HepG2 (cell line): ENCODE measurements at regions not wholly inside any gene's neighbourhood (a gene's known extent, or its start where the extent isn't known, plus 50 kb on each side); places are given as distances from the start of the nearest gene placed in this dataset.

ENCODE experiments used
- ATAC-seq: fragments of 200-7000 bp; cut with Tn5 transposase; 3 replicates; pipeline ENCODE4 v1.9.1; 2020; ENCODE audit warnings: mild to moderate bottlenecking, moderate library complexity
- BruUV-seq: library from RNA; stranded (reverse); fragments of 400-500 nt; replicated peaks from 2 replicates; lab custom pipeline; 2021; lab: Mats Ljungman, UMichigan
- CTCF ChIA-PET: fragments of 300-600 bp; formaldehyde crosslinking; extraction: SDS; loops from one replicate; lab custom pipeline; 2021; ENCODE audit warnings: low total read pairs, inconsistent platforms, low intra/inter-chr PET ratio; lab: Yijun Ruan, JAX
- POLR2A ChIA-PET: fragments of 350-600 bp; sonication (Branson Sonifier 250); formaldehyde crosslinking; loops from one replicate; lab custom pipeline; 2020; ENCODE audit warnings: antibody characterized with exemption, inconsistent platforms; lab: Yijun Ruan, JAX
- DNase-seq: peaks from one replicate; pipeline ENCODE4 v3.0.0-alpha.2; 2015; ENCODE audit warnings: low spot score
- FAIRE-seq: peaks from 3 replicates; lab custom pipeline; 2011; peaks lifted over from hg19 to GRCh38; lab: Jason Lieb, UNC
- H2AFZ ChIP-seq: one replicate; pipeline ENCODE4 v1.6.1; 2011; ENCODE audit warnings: low read length, inconsistent platforms
- H3K27ac ChIP-seq: fragments of 300-600 bp; 3 replicates; pipeline ENCODE4 v1.8.0; 2011; ENCODE audit warnings: mixed run types, mild to moderate bottlenecking, mixed read lengths, low read length, inconsistent platforms; ENCODE audit not compliant: insufficient read depth; ENCODE audit errors: extremely low read length
- H3K27me3 ChIP-seq, 2 experiments: fragments of 200-600 bp in 1 of 2; 2 replicates in 1 of 2; 3 replicates in 1 of 2; pipeline versions ENCODE4 v1.6.0 to v1.8.0; 2011; ENCODE audit warnings: low read length in 2 of 2, mild to moderate bottlenecking in 2 of 2, moderate library complexity in 2 of 2, inconsistent platforms in 1 of 2; ENCODE audit not compliant: insufficient read depth in 2 of 2, control insufficient read depth in 1 of 2
- H3K36me3 ChIP-seq, 2 experiments: fragments of 200-600 bp in 1 of 2; replicated peaks in 1 of 2; 2 replicates in 1 of 2; 3 replicates in 1 of 2; pipeline versions ENCODE4 v1.5.1 to v1.8.0; 2011; ENCODE audit warnings: low read length in 2 of 2, inconsistent platforms in 1 of 2; ENCODE audit not compliant: insufficient read depth in 2 of 2, control insufficient read depth in 1 of 2
- H3K4me1 ChIP-seq: 2 replicates; pipeline ENCODE4 v1.5.1; 2012; ENCODE audit warnings: low read length, inconsistent platforms; ENCODE audit not compliant: insufficient read depth
- H3K4me2 ChIP-seq: 2 replicates; pipeline ENCODE4 v1.6.0; 2011; ENCODE audit warnings: low read depth, low read length, inconsistent platforms
- H3K4me3 ChIP-seq, 3 experiments: fragments of 200-600 bp in 1 of 3; sonication (generic), shearing (Covaris generic) in 1 of 3; replicated peaks in 1 of 3; 2 replicates each; pipeline ENCODE4 v1.5.1; 2011 to 2016; ENCODE audit warnings: low read length in 3 of 3, inconsistent platforms in 2 of 3, low read depth in 2 of 3, mild to moderate bottlenecking in 2 of 3, control low read depth in 1 of 3, mixed read lengths in 1 of 3; ENCODE audit not compliant: insufficient read depth in 1 of 3
- H3K79me2 ChIP-seq: one replicate; pipeline ENCODE4 v1.6.1; 2011; ENCODE audit warnings: low read length, inconsistent platforms; ENCODE audit not compliant: insufficient read depth
- H3K9ac ChIP-seq: 2 replicates; pipeline ENCODE4 v1.6.0; 2011; ENCODE audit warnings: mild to moderate bottlenecking, low read depth, low read length, inconsistent platforms; ENCODE audit not compliant: insufficient read depth
- H3K9me3 ChIP-seq: 2 replicates; pipeline ENCODE4 v1.5.1; 2012; ENCODE audit warnings: mild to moderate bottlenecking, low read length
- H4K20me1 ChIP-seq: 2 replicates; pipeline ENCODE4 v1.6.0; 2011; ENCODE audit warnings: inconsistent platforms, mild to moderate bottlenecking, low read length, moderate library complexity; ENCODE audit not compliant: insufficient read depth
- GZF1 ChIP-seq: sonication (generic); formaldehyde crosslinking; IDR thresholded peaks from 2 replicates; pipeline ENCODE4 v1.5.1; 2020; ENCODE audit warnings: mild to moderate bottlenecking, missing genetic modification reagents
- IRF2 ChIP-seq: IDR thresholded peaks from 2 replicates; pipeline ENCODE4 v1.6.1; 2018; ENCODE audit warnings: missing genetic modification reagents, missing compliant biosample characterization
- JUNB ChIP-seq: sonication (generic); formaldehyde crosslinking; IDR thresholded peaks from 2 replicates; pipeline ENCODE4 v1.8.0; 2022; ENCODE audit warnings: missing genetic modification reagents, mild to moderate bottlenecking, borderline replicate concordance
- POLR2AphosphoS5 ChIP-seq: IDR thresholded peaks from 2 replicates; pipeline ENCODE4 v1.6.1; 2012; ENCODE audit warnings: low read depth, low read length
- TBP ChIP-seq: sonication (generic); formaldehyde crosslinking; IDR thresholded peaks from 2 replicates; pipeline ENCODE4 v1.5.0; 2020; ENCODE audit warnings: missing genetic modification reagents
- TCF12 ChIP-seq, 2 experiments: fragments of 450-650 bp in 1 of 2; sonication (generic) in 1 of 2; formaldehyde crosslinking in 1 of 2; IDR thresholded peaks; 2 replicates each; pipeline versions ENCODE4 v1.6.1 to v1.8.0; 2017 to 2022; ENCODE audit warnings: antibody characterized with exemption in 1 of 2, mild to moderate bottlenecking in 1 of 2, missing genetic modification reagents in 1 of 2, moderate library complexity in 1 of 2
- TFE3 ChIP-seq: IDR thresholded peaks from 2 replicates; pipeline ENCODE4 v1.6.1; 2016
- TP53 ChIP-seq: sonication (generic); formaldehyde crosslinking; conservative IDR thresholded peaks from 2 replicates; pipeline ENCODE4 v1.4.0; 2020; ENCODE audit warnings: missing genetic modification reagents
- XRCC5 ChIP-seq: fragments of 200-400 bp; formaldehyde crosslinking; optimal IDR thresholded peaks from 2 replicates; pipeline ENCODE3; 2017; ENCODE audit warnings: mild to moderate bottlenecking, low read length
- ZNF292 ChIP-seq: sonication (generic); formaldehyde crosslinking; IDR thresholded peaks from 2 replicates; pipeline ENCODE4 v1.8.1; 2022; ENCODE audit warnings: mild to moderate bottlenecking, low read depth, missing genetic modification reagents, borderline replicate concordance
- ZNF326 ChIP-seq: sonication (generic); formaldehyde crosslinking; IDR thresholded peaks from 2 replicates; pipeline ENCODE4 v1.4.0; 2020; ENCODE audit warnings: missing genetic modification reagents, borderline replicate concordance
- ZNF496 ChIP-seq: sonication (generic); formaldehyde crosslinking; IDR thresholded peaks from 2 replicates; pipeline ENCODE4 v1.8.1; 2023; ENCODE audit warnings: mild to moderate bottlenecking, moderate library complexity, missing genetic modification reagents; ENCODE audit not compliant: insufficient replicate concordance
- ZNF678 ChIP-seq: sonication (generic); formaldehyde crosslinking; IDR thresholded peaks from 2 replicates; pipeline ENCODE4 v1.4.0; 2020; ENCODE audit warnings: mild to moderate bottlenecking, missing genetic modification reagents
- ZNF761 ChIP-seq: sonication (generic); formaldehyde crosslinking; conservative IDR thresholded peaks from 2 replicates; pipeline ENCODE4 v1.4.0; 2020; ENCODE audit warnings: mild to moderate bottlenecking, missing genetic modification reagents
- ZNF770 ChIP-seq: sonication (generic); formaldehyde crosslinking; IDR thresholded peaks from 2 replicates; pipeline ENCODE4 v1.5.0; 2020; ENCODE audit warnings: mild to moderate bottlenecking, missing genetic modification reagents
- ZNF784 ChIP-seq: sonication (generic); formaldehyde crosslinking; IDR thresholded peaks from 2 replicates; pipeline ENCODE4 v1.5.1; 2020; ENCODE audit warnings: missing genetic modification reagents, mild to moderate bottlenecking, borderline replicate concordance
- WGBS: methylation state at CpG from one replicate; pipeline ENCODE4 v1.1.6; 2017; ENCODE audit warnings: low lambda C conversion rate; 5-methylcytosine and 5-hydroxymethylcytosine counted together
- in situ Hi-C: cut with HindIII; loops from 2 replicates; pipeline ENCODE4 v1.10.0; 2017; ENCODE audit warnings: low pct_unique_long_range_greater_than_20kb; ENCODE audit not compliant: extremely low pct_ligation_motif_present
- intact Hi-C: fragments of 100-400 bp; cut with micrococcal nuclease; formaldehyde crosslinking; loops from one replicate; pipeline ENCODE4 v1.10.0; 2022; ENCODE audit not compliant: unreplicated experiment
- TF ChIP-seq, protein P1 (sequence below): sonication (generic); formaldehyde crosslinking; IDR thresholded peaks from 2 replicates; pipeline ENCODE4 v1.8.0; 2022; ENCODE audit warnings: mild to moderate bottlenecking, missing genetic modification reagents

GRCh38 chr3:74309716-74310115, 304.7 kb downstream of the CNTN3 start:
- no TSS peak for BruUV-seq
- in situ Hi-C loops = no loop called here
- H4K20me1 ChIP-seq = no peaks in the 10 kb centered on the region
- CTCF ChIA-PET = no interaction called here
- no peak overlapping the region for H3K27ac ChIP-seq
- peaks cover 4% of the 10 kb centered on the region; the same call in 1 of the 2 replicates for H3K9me3 ChIP-seq
- H3K79me2 ChIP-seq = no peaks in the 10 kb centered on the region
- no peak overlapping the region for H2AFZ ChIP-seq
- TF ChIP-seq TBP (CRISPR knock-in tag) (no peak), TCF12 (IDR thresholded peaks at IDR 0.05) (no peak), TCF12 (CRISPR knock-in tag; IDR thresholded peaks at IDR 0.05) (no peak), TFE3 (no peak), JUNB (no peak), TP53 (CRISPR knock-in tag) (no peak), ZNF678 (CRISPR knock-in tag) (no peak), IRF2 (CRISPR knock-in tag) (no peak), XRCC5 (no peak), POLR2AphosphoS5 (no peak), ZNF292 (no peak), ZNF784 (CRISPR knock-in tag) (no peak), GZF1 (CRISPR knock-in tag) (no peak), ZNF770 (CRISPR knock-in tag) (no peak), ZNF761 (CRISPR knock-in tag) (no peak), ZNF496 (CRISPR knock-in tag) (no peak), ZNF326 (CRISPR knock-in tag) (no peak)
- TF ChIP-seq, protein P1, sequence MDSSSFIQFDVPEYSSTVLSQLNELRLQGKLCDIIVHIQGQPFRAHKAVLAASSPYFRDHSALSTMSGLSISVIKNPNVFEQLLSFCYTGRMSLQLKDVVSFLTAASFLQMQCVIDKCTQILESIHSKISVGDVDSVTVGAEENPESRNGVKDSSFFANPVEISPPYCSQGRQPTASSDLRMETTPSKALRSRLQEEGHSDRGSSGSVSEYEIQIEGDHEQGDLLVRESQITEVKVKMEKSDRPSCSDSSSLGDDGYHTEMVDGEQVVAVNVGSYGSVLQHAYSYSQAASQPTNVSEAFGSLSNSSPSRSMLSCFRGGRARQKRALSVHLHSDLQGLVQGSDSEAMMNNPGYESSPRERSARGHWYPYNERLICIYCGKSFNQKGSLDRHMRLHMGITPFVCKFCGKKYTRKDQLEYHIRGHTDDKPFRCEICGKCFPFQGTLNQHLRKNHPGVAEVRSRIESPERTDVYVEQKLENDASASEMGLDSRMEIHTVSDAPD (CRISPR knock-in tag) = no peak
- H3K4me3 ChIP-seq = no peak overlapping the region
- no peak overlapping the region for H3K9ac ChIP-seq
- WGBS = 0% methylated on average over 1 of the region's 1 CpG
- H3K36me3 ChIP-seq = no peaks in the 10 kb centered on the region
- no peak for FAIRE-seq
- H3K4me1 ChIP-seq = no peaks in the 10 kb centered on the region
- no peak overlapping the region for H3K4me2 ChIP-seq
- DNase-seq = no peak
- POLR2A ChIA-PET = no interaction called here
- no peak for ATAC-seq
- no peaks in the 10 kb centered on the region for H3K27me3 ChIP-seq
- intact Hi-C loops = no loop called here
